Stimulated activated CD4-positive, alpha-beta T cell treated with anti-CD3 and anti-CD28 coated beads, Interleukin-2, amount 100 ng/mL, for 48 hours (primary cell): ENCODE measurements at regions not wholly inside any gene's neighbourhood (a gene's known extent, or its start where the extent isn't known, plus 50 kb on each side); places are given as distances from the start of the nearest gene placed in this dataset.

Experiments used
- DNase-seq, 2 donors: peaks; one replicate each; pipeline ENCODE4 v3.0.0-alpha.2; 2020

- DNase-seq: no peak
These were observed 1473.8 kb downstream of the TBC1D22A start for GRCh38 chr22:48236261-48236660.

DNA sequence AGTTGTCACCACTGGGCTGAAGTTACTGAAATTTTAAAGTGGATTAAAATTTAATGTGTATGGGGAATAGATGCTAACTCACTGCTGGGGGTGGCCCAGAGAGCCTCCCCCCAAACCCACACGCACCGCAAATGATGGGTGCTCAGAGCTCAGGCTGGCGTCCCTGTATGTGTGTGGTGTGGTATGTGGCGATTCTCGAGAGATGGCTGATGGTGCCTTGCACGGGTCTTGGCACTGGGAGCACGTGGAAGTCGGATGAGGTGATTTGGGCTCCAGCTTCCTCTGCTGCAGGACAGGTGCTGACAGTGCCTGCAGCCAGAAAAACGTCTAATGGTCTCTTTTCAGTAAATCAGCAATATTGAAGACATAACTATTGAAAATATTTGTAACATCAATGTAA, 1473.3 kb downstream of the TBC1D22A start:
- DNase-seq: no peak

DNA sequence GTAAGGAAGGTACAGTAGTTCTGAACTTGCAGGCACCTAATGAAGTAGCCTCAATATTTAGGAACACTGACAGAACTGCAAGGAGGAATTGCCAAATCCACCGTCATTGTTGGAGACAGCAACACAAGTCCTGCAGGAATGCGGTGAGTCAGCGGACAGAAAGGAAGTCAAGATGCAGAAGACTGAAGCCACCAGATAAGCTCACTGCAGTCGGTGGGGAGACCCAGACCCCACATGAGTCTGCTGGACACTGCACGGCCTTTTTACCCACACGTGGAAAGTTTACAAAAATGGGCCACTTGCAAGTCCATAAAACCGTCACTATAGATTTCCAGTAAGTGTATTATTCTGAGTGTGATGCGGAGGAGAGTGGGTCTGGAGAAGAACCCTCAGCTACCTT, 1471.6 kb downstream of the TBC1D22A start:
- no peak for DNase-seq

DNA sequence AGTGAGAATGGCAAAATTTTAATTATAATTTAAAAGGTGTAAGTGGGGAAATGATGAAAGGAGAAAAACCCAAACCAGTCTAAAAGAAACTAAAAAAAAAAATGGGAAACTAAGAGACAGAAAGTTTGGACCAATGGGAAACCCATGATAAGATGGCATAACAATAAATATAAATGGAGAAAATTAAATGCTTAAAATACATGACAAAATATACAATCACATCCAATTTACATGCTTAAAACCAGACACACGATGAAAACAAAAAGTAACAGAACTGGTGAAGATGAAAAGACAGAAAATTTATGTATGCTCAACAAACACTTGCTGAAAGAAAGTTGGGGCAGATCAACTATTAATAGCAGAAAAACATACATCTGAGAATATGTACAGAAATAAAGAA, 1471.1 kb downstream of the TBC1D22A start:
- no peak for DNase-seq

DNA sequence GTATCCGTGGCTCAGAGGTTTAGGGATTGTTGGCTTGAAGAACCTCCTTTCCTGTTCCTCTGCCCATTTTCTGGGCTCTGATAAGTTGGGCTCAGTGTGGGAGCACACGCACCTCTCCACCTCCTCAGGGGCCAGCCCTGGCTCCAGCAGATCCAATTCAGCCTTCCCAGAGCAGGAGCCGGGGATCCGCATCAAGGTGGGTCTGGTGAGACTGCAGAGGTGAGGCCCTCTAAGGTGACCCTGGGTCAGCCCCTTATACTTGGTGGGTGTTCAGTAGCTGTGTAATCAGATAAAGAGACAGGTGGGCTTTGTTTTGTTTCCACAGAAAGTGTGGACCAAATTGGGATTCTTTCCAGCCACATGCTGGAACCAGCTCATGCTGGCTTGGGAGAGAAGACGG, 1466.0 kb downstream of the TBC1D22A start:
- DNase-seq: no peak

DNA sequence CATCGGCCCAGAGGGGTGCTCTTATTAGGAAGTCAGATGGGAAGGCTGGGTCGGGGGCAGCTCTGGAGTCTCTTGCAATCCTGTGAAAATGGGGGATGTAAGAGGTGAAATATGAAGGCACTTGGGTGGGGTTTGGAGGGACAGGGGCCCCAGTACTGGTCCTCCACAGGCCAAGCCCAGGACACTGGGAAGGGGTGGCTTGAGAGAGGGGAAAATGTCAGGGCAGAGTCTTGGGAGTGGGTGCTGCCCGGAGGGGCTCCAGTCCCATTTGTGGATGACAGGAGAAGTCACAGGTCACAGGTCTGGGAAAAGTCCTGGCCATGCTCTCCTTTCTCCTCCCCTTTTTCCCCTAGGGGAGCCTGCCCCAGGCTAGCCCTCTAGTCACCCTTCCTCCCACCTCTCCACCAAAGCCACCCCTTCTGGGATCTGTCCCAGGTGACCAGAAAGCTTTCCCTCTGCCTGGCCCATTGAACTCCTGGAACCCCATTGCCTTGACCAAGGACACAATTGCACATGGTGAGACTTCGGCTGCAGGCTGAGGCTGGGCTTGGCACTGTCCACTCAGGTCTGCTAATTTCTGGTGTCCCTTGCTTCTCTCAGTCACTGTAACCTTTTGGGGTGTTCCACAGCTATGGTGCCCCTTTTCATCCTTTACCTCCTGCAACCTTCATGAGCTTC, 1465.0 kb downstream of the TBC1D22A start:
- DNase-seq: no peak

GRCh38 chr22:48226026-48227013, 1463.9 kb downstream of the TBC1D22A start:
- DNase-seq: no peak

DNA sequence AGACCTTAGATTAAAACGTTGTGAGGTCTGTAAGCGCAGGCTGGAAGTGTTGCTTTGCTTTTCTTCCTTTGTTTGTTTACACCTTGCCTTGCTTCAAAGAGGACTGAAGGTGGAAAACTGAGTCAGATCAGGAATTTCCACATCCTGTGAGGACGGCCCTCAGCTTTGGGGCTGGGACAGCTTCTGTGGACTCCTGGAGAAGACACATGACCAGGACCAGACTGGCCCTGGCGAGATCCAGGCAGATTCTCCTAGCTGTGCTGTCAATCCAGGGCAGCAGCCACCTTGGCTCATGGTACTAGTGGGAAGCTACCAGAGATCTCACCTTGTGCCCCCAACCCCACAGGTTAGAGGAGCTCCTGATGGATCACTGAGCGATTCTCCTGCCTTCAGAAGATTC, 1461.9 kb downstream of the TBC1D22A start:
- no peak for DNase-seq

- DNase-seq: no peak
These were observed 1461.2 kb downstream of the TBC1D22A start for GRCh38 chr22:48223488-48224190.

DNA sequence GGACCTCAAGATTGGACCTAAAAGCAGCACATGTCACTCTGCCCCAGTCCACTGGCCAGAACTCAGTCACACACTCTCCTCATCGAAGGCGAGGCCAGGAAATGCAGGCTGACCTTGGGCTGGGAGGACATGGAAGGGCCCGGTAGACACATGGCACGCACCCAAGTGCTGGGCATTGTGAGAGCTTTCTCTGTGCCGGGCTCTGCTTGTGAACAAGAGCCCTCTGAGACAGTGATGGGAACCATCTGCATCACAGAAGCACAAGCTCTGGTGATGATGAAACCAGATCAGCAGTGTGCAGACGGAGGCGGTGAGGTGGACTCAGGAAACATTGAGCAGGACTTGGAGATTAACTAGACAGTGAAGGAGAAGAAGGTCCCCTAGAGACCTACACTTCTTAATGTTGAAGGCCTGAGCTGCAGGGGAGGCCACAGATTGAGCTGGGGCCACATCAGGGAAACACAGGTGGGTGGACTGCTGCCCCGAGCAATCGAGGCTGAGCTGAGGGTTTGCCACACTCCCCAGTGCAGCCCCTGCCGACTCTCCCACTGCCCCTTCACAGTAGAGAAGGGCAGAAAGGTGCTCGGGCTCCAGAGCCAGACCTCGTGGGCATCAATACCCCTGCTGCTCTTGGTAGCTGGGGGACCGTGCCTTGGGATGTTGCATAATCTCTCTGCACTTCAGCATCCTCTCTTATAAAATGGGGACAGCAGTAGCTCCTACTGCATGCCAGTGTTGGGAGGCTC, 1460.5 kb downstream of the TBC1D22A start:
- no peak for DNase-seq

GRCh38 chr22:48218889-48219420, 1456.5 kb downstream of the TBC1D22A start:
- DNase-seq: no peak

GRCh38 chr22:48217596-48217995, 1455.1 kb downstream of the TBC1D22A start:
- DNase-seq: no peak

DNA sequence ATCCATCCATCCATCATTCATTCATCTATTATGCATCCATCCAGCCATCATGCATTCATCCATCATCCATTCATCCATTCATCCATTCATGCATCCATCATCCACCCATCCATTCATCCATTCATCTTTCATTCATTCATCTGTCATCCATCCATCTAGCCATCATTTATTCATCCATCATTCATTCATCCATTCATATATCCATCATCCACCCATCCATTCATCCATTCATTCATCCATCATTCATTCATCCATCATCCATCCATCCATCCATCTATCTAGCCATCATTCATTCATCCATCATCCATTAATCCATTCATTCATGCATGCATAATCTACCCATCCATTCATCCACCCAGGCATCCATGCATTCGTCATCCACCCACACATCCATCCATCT, 1450.3 kb downstream of the TBC1D22A start:
- no peak for DNase-seq

DNA sequence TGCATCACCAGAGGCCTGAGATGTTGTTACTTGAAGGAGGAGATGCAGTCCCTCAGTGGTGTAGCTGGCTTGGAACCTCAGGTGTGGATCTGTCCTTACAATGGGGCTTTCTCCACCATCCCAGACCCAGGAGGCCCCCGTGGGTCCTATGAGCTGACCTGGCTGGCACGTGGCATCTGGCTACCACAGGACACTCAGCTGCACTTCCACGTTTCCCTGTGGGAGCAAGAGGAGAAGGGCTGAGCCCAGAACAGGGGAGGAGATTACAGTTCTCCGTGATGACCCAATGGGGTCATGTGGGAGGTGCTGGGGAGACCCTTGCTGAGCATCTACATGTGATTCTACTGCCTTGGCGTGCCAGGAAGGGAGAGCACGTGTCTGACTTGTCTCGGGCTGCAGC, 1448.4 kb downstream of the TBC1D22A start:
- no peak for DNase-seq

DNA sequence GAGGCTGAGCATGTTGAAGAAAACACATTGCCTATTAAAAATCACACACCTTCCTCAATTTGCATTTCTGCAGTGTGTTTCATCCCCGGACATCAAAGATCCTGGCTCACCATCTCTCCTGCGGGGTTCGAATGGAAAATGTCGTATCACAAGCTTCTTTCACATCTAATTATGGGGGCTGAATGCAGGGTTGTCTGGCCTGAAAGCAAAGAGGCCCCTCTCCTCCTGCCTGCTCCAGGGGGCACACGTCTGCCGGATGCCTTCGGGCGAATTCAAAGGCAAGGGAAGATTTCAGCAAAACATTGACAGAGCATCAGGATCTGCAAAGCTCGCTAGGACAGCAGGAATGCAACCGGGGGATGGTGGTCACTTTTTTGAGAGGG, 1447.7 kb downstream of the TBC1D22A start:
- DNase-seq: no peak

DNA sequence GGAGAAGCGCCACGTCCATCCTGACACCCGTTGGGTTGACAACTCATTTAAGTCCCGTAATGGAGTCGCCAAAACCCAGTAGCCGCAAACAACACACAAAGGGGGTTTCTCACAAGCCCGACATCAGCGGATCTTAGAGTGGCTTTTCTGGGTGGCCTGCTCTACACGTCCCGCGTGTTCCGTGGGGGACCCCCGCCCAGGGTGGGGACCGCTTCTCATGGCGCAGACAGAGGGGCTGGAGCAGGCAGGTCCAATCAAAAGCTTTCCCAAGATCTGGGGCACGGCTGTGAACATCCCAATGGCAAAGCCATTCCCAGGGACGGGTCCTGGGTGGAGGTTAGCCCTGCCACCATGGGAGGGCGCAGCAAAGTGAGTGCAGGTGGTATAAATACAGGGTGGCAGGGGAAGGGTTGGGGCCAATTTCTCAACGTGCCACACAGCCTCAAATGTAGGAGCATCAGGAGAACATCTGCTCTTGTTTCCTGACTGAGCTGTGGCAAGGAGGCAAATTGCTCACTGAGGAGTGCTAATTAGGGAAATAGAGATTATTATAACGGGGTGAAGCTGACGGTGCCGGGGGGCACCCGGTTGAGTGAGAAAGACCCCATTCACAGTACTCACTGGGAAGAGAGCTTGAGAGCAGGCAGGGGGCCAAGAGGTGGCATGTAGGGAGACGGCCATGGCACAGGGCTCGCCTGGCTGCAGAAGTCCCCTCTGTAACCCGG, 1447.2 kb downstream of the TBC1D22A start:
- DNase-seq: no peak

DNA sequence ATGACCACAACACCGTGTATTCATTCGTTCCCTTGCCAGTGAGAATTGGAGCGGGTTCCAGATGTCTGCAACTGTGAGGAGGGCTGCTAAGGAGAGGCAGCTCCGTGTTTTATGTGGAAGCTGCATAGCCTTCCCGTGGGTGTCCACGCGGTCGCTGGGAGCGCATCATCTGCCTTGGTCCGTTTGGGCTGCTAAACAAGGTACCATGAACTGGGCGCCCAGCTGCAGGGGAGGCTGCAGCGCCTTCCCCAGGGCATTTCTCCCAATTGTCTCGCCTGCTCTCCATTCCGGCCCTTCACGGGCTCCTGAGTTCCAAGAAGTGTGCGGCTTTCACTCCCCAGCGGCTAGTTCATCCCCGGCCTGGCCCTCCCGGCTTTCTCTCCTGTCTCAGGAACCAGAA, 1446.4 kb downstream of the TBC1D22A start:
- DNase-seq: no peak

GRCh38 chr22:48207919-48208535, 1445.6 kb downstream of the TBC1D22A start:
- DNase-seq: no peak

- DNase-seq: no peak
These were observed 1443.3 kb downstream of the TBC1D22A start for GRCh38 chr22:48205790-48206189.

- no peak for DNase-seq
These were observed 1442.7 kb downstream of the TBC1D22A start for GRCh38 chr22:48205161-48205560.

GRCh38 chr22:48204296-48204695, 1441.8 kb downstream of the TBC1D22A start:
- DNase-seq: no peak
